K562 (cell line): ENCODE measurements at regions not wholly inside any gene's neighbourhood (a gene's known extent, or its start where the extent isn't known, plus 50 kb on each side); places are given as distances from the start of the nearest gene placed in this dataset.

Source experiments
- EZH2 ChIP-seq: IDR thresholded peaks from 2 replicates; pipeline ENCODE4 v1.6.1; 2012; ENCODE audit warnings: low read depth, mild to moderate bottlenecking, inconsistent platforms, low read length, borderline replicate concordance
- GATA2 ChIP-seq: sonication (generic); formaldehyde crosslinking; IDR thresholded peaks from 2 replicates; pipeline ENCODE4 v1.4.0; 2020; ENCODE audit warnings: mild to moderate bottlenecking, missing genetic modification reagents
- KLF16 ChIP-seq: IDR thresholded peaks from 2 replicates; pipeline ENCODE4 v1.6.1; 2016; ENCODE audit warnings: antibody characterized with exemption
- POLR2AphosphoS5 ChIP-seq: IDR thresholded peaks from 2 replicates; pipeline ENCODE4 v1.6.1; 2011; ENCODE audit warnings: mild to moderate bottlenecking, low read depth, low read length, moderate library complexity; ENCODE audit not compliant: control insufficient read depth, insufficient read depth
- TF ChIP-seq, protein P1 (sequence below), 3 experiments: IDR thresholded peaks in 2 of 3; conservative IDR thresholded peaks in 1 of 3; 2 replicates each; pipeline ENCODE4 v1.5.1; 2011 to 2012; ENCODE audit warnings: low read length in 3 of 3, mild to moderate bottlenecking in 3 of 3, control low read depth in 2 of 3, improper control_type of control experiment in 1 of 3, inconsistent platforms in 1 of 3, low read depth in 1 of 3, mixed read lengths in 1 of 3, moderate library complexity in 1 of 3; ENCODE audit not compliant: insufficient read depth in 2 of 3

DNA sequence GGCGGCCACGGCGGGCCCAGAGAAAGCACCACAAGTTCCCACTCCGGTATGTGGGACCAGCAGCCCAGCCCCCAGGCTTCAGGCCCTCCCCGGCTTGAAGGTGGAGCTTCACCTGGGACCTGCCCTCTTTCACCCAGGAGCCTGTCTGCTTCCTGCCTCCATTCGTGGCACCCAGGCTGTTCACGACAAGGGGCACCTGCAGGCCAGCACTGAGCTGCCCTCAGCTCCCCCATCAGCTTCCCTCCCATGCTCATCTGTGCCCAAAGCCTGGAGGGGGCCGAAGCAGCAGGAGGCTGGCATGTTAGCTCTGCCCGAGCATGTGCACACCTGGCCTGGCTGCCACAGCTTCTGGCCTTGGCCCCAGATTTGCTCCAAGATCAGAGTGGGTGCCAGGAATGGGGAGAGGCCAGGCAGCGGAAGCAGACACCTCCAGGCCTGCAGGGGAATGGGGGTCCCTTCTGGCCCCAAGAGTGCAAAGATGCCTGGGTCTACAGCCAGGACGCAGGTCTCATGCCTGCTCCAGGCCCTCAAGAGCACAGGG is 312.4 kb upstream of the SYT4 start:
- no peak for TF ChIP-seq EZH2
- no peak for TF ChIP-seq GATA2 (CRISPR knock-in tag)
- TF ChIP-seq, protein P1, sequence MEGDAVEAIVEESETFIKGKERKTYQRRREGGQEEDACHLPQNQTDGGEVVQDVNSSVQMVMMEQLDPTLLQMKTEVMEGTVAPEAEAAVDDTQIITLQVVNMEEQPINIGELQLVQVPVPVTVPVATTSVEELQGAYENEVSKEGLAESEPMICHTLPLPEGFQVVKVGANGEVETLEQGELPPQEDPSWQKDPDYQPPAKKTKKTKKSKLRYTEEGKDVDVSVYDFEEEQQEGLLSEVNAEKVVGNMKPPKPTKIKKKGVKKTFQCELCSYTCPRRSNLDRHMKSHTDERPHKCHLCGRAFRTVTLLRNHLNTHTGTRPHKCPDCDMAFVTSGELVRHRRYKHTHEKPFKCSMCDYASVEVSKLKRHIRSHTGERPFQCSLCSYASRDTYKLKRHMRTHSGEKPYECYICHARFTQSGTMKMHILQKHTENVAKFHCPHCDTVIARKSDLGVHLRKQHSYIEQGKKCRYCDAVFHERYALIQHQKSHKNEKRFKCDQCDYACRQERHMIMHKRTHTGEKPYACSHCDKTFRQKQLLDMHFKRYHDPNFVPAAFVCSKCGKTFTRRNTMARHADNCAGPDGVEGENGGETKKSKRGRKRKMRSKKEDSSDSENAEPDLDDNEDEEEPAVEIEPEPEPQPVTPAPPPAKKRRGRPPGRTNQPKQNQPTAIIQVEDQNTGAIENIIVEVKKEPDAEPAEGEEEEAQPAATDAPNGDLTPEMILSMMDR (IDR thresholded peaks at IDR 0.05 in 2 of 3, conservative IDR thresholded peaks at IDR 0.05 in 1 of 3; ENCODE audit: insufficient read depth in 2 of 3, low read depth in 1 of 3, low read length in 3 of 3), result no peak
- TF ChIP-seq KLF16, result no peak
- TF ChIP-seq POLR2AphosphoS5, result no peak
